HUES6 (cell line): ENCODE measurements at regions not wholly inside any gene's neighbourhood (a gene's known extent, or its start where the extent isn't known, plus 50 kb on each side); places are given as distances from the start of the nearest gene placed in this dataset.
"Not testable (repeated sequence)": the region's sequence is repeated elsewhere in the genome, so short reads cannot be mapped to it uniquely, and the experiment has no call there.

Source experiments
- H3K27ac ChIP-seq: 2 replicates; pipeline ENCODE4 v1.7.0; 2013; ENCODE audit warnings: low read depth, mild to moderate bottlenecking, low read length, inconsistent platforms
- H3K27me3 ChIP-seq: 2 replicates; pipeline ENCODE4 v1.6.1; 2013; ENCODE audit warnings: low read length; ENCODE audit not compliant: control insufficient read depth, insufficient read depth
- H3K36me3 ChIP-seq: 2 replicates; pipeline ENCODE4 v1.6.1; 2013; ENCODE audit warnings: low read length; ENCODE audit not compliant: control insufficient read depth, insufficient read depth
- H3K4me1 ChIP-seq: 2 replicates; pipeline ENCODE4 v1.6.1; 2013; ENCODE audit warnings: low read length; ENCODE audit not compliant: control insufficient read depth, insufficient read depth
- H3K4me3 ChIP-seq: 2 replicates; pipeline ENCODE4 v1.5.1; 2013; ENCODE audit warnings: low read depth, low read length
- H3K9ac ChIP-seq: one replicate; pipeline ENCODE4 v1.6.1; 2013; ENCODE audit warnings: mild to moderate bottlenecking, low read length
- H3K9me3 ChIP-seq: 2 replicates; pipeline ENCODE4 v1.6.1; 2013; ENCODE audit warnings: low read depth, low read length; ENCODE audit not compliant: control insufficient read depth, insufficient read depth

- H3K36me3 ChIP-seq = no peaks in the 10 kb centered on the region
These were observed 95.3 kb upstream of the CARD11 start for GRCh38 chr7:3138997-3139396.

GRCh38 chr7:3140834-3141233 lies 97.2 kb upstream of the CARD11 start:
- Histone ChIP-seq H3K4me1 (no peaks in the 10 kb centered on the region), H3K4me3 (no peak overlapping the region), H3K9me3 (no peaks in the 10 kb centered on the region), H3K36me3 (no peaks in the 10 kb centered on the region), H3K9ac (no peak overlapping the region), H3K27me3 (no peaks in the 10 kb centered on the region), H3K27ac (no peak overlapping the region)

More at GRCh38 chr7:3138997-3139396, 95.3 kb upstream of the CARD11 start:
- Histone ChIP-seq H3K4me1 (peaks cover 9% of the 10 kb centered on the region), H3K27ac (no peak overlapping the region), H3K4me3 (no peak overlapping the region), H3K9ac (no peak overlapping the region), H3K9me3 (no peaks in the 10 kb centered on the region), H3K27me3 (no peaks in the 10 kb centered on the region)

GRCh38 chr7:3141326-3141725 lies 97.7 kb upstream of the CARD11 start:
- Histone ChIP-seq H3K27ac (no peak overlapping the region), H3K36me3 (no peaks in the 10 kb centered on the region), H3K9me3 (no peaks in the 10 kb centered on the region), H3K27me3 (no peaks in the 10 kb centered on the region), H3K4me1 (no peaks in the 10 kb centered on the region), H3K9ac (no peak overlapping the region), H3K4me3 (no peak overlapping the region)

- Histone ChIP-seq H3K36me3 (no peaks in the 10 kb centered on the region), H3K9me3 (no peaks in the 10 kb centered on the region), H3K27me3 (no peaks in the 10 kb centered on the region), H3K4me1 (no peaks in the 10 kb centered on the region), H3K27ac (no peak overlapping the region), H3K4me3 (no peak overlapping the region), H3K9ac (no peak overlapping the region)
These were observed 100.5 kb upstream of the CARD11 start for GRCh38 chr7:3143869-3144775.

GRCh38 chr7:3144776-3145125 lies 101.1 kb upstream of the CARD11 start:
- H3K27ac ChIP-seq, H3K4me3 ChIP-seq, H3K36me3 ChIP-seq, H3K9ac ChIP-seq, H3K9me3 ChIP-seq, H3K27me3 ChIP-seq, H3K4me1 ChIP-seq: not testable (repeated sequence)

GRCh38 chr7:3146571-3147226 lies 103.0 kb upstream of the CARD11 start:
- Histone ChIP-seq H3K27me3 (no peaks in the 10 kb centered on the region), H3K9me3 (no peaks in the 10 kb centered on the region), H3K9ac (no peak overlapping the region), H3K4me1 (no peaks in the 10 kb centered on the region), H3K27ac (no peak overlapping the region), H3K36me3 (no peaks in the 10 kb centered on the region), H3K4me3 (no peak overlapping the region)

- not testable (repeated sequence) for H3K27me3 ChIP-seq, H3K27ac ChIP-seq, H3K9me3 ChIP-seq, H3K4me3 ChIP-seq, H3K9ac ChIP-seq, H3K36me3 ChIP-seq, H3K4me1 ChIP-seq
These were observed 104.8 kb upstream of the CARD11 start for GRCh38 chr7:3148471-3148870.

- Histone ChIP-seq H3K9ac (no peak overlapping the region), H3K27ac (no peak overlapping the region), H3K36me3 (no peaks in the 10 kb centered on the region), H3K4me1 (no peaks in the 10 kb centered on the region), H3K4me3 (no peak overlapping the region), H3K27me3 (no peaks in the 10 kb centered on the region), H3K9me3 (no peaks in the 10 kb centered on the region)
These were observed 105.7 kb upstream of the CARD11 start for GRCh38 chr7:3149231-3149995.

GRCh38 chr7:3150027-3150426 lies 106.4 kb upstream of the CARD11 start:
- no peaks in the 10 kb centered on the region for H3K9me3 ChIP-seq
- H3K9ac ChIP-seq = no peak overlapping the region
- H3K36me3 ChIP-seq = no peaks in the 10 kb centered on the region
- no peaks in the 10 kb centered on the region for H3K4me1 ChIP-seq
- no peaks in the 10 kb centered on the region for H3K27me3 ChIP-seq
- no peak overlapping the region for H3K27ac ChIP-seq
- H3K4me3 ChIP-seq = no peak overlapping the region

GRCh38 chr7:3151784-3152183 lies 108.1 kb upstream of the CARD11 start:
- Histone ChIP-seq H3K4me1 (no peaks in the 10 kb centered on the region), H3K9me3 (no peaks in the 10 kb centered on the region), H3K4me3 (no peak overlapping the region), H3K27me3 (no peaks in the 10 kb centered on the region), H3K9ac (no peak overlapping the region), H3K36me3 (no peaks in the 10 kb centered on the region), H3K27ac (no peak overlapping the region)

GRCh38 chr7:3152714-3153113 lies 109.0 kb upstream of the CARD11 start:
- no peak overlapping the region for H3K27ac ChIP-seq
- H3K27me3 ChIP-seq = no peaks in the 10 kb centered on the region
- H3K9ac ChIP-seq = no peak overlapping the region
- no peaks in the 10 kb centered on the region for H3K36me3 ChIP-seq
- no peaks in the 10 kb centered on the region for H3K4me1 ChIP-seq
- no peaks in the 10 kb centered on the region for H3K9me3 ChIP-seq
- no peak overlapping the region for H3K4me3 ChIP-seq
